SK-N-SH (cell line): ENCODE measurements at regions not wholly inside any gene's neighbourhood (a gene's known extent, or its start where the extent isn't known, plus 50 kb on each side); places are given as distances from the start of the nearest gene placed in this dataset.

ENCODE experiments used
- CTCF ChIA-PET: fragments of 300-600, 350-600 bp; formaldehyde crosslinking; extraction: SDS; loops from one replicate; lab custom pipeline; 2021; lab: Yijun Ruan, JAX
- POLR2A ChIA-PET: fragments of 350-600 bp; sonication (Branson Sonifier 250); formaldehyde crosslinking; extraction: SDS; loops from one replicate; lab custom pipeline; 2020; ENCODE audit warnings: antibody characterized with exemption, inconsistent platforms; lab: Yijun Ruan, JAX
- DNase-seq: peaks from one replicate; pipeline ENCODE4 v3.0.0; 2012
- H2AFZ ChIP-seq: fragments of 200-600 bp; sonication (generic); 2 replicates; pipeline ENCODE4 v1.8.1; 2016; ENCODE audit warnings: antibody characterized with exemption, mild to moderate bottlenecking, low read depth
- H3F3A ChIP-seq: fragments of 200-600 bp; sonication (generic); replicated peaks from 2 replicates; pipeline ENCODE3; 2016; ENCODE audit warnings: antibody characterized with exemption, mild to moderate bottlenecking; ENCODE audit not compliant: insufficient read depth
- H3K27ac ChIP-seq, 2 experiments: fragments of 200-500 bp in 1 of 2; fragments of 200-600 bp in 1 of 2; sonication (Bioruptor generic) in 1 of 2; sonication (generic), shearing (Covaris generic) in 1 of 2; 2 replicates each; pipeline versions ENCODE4 v1.5.1 to v1.6.1; 2014 to 2016; ENCODE audit warnings: low read depth in 2 of 2, inconsistent platforms in 1 of 2, low read length in 1 of 2, mild to moderate bottlenecking in 1 of 2, mixed read lengths in 1 of 2
- H3K27me3 ChIP-seq: fragments of 200-600 bp; sonication (generic), shearing (Covaris generic); 2 replicates; pipeline ENCODE4 v1.6.1; 2016; ENCODE audit warnings: mixed run types; ENCODE audit not compliant: insufficient read depth
- H3K36me3 ChIP-seq, 2 experiments: fragments of 200-500 bp in 1 of 2; fragments of 200-600 bp in 1 of 2; sonication (Bioruptor generic) in 1 of 2; sonication (generic) in 1 of 2; replicated peaks in 1 of 2; 2 replicates each; pipeline versions ENCODE3 to v1.5.1; 2014 to 2016; ENCODE audit warnings: low read length in 1 of 2, mild to moderate bottlenecking in 1 of 2; ENCODE audit not compliant: insufficient read depth in 2 of 2, control insufficient read depth in 1 of 2
- H3K4me1 ChIP-seq, 2 experiments: fragments of 200-500 bp in 1 of 2; fragments of 200-600 bp in 1 of 2; sonication (Bioruptor generic) in 1 of 2; sonication (generic), shearing (Covaris generic) in 1 of 2; 2 replicates each; pipeline versions ENCODE4 v1.5.1 to v1.6.1; 2014 to 2016; ENCODE audit warnings: low read depth in 1 of 2, low read length in 1 of 2, mixed run types in 1 of 2; ENCODE audit not compliant: insufficient read depth in 2 of 2, control insufficient read depth in 1 of 2
- H3K4me2 ChIP-seq: fragments of 200-600 bp; sonication (generic), shearing (Covaris generic); 2 replicates; pipeline ENCODE4 v1.6.1; 2017; ENCODE audit warnings: mixed run types
- H3K4me3 ChIP-seq, 2 experiments: fragments of 200-500 bp in 1 of 2; fragments of 200-600 bp in 1 of 2; sonication (Bioruptor generic) in 1 of 2; sonication (generic), shearing (Covaris generic) in 1 of 2; 2 replicates each; pipeline versions ENCODE4 v1.5.1 to v1.8.1; 2014 to 2016; ENCODE audit warnings: low read depth in 2 of 2, inconsistent platforms in 1 of 2, low read length in 1 of 2, mild to moderate bottlenecking in 1 of 2, mixed read lengths in 1 of 2, moderate library complexity in 1 of 2
- H3K79me2 ChIP-seq: fragments of 200-600 bp; sonication (generic); 2 replicates; pipeline ENCODE4 v1.8.1; 2017; ENCODE audit warnings: mild to moderate bottlenecking; ENCODE audit not compliant: insufficient read depth
- H3K9ac ChIP-seq: fragments of 200-600 bp; sonication (generic); 2 replicates; pipeline ENCODE4 v1.6.1; 2017; ENCODE audit warnings: mixed run types
- H3K9me2 ChIP-seq: fragments of 200-600 bp; sonication (generic); 2 replicates; pipeline ENCODE4 v1.6.1; 2017; ENCODE audit warnings: mixed run types
- H3K9me3 ChIP-seq: fragments of 200-600 bp; sonication (generic); 2 replicates; pipeline ENCODE4 v1.6.1; 2017; ENCODE audit warnings: mixed run types, mild to moderate bottlenecking, moderate library complexity
- H4K20me1 ChIP-seq: fragments of 200-600 bp; sonication (generic); 2 replicates; pipeline ENCODE4 v1.6.1; 2017; ENCODE audit warnings: mild to moderate bottlenecking, mixed run types; ENCODE audit not compliant: insufficient read depth
- FOSL2 ChIP-seq: IDR thresholded peaks from 2 replicates; pipeline ENCODE4 v1.4.0; 2012; ENCODE audit warnings: low read depth, mild to moderate bottlenecking, moderate library complexity, borderline replicate concordance
- FOXJ3 ChIP-seq: sonication (generic); formaldehyde crosslinking; IDR thresholded peaks from 2 replicates; pipeline ENCODE4 v1.5.1; 2020; ENCODE audit warnings: mild to moderate bottlenecking, missing genetic modification reagents
- FOXM1 ChIP-seq: IDR thresholded peaks from 2 replicates; pipeline ENCODE4 v1.4.0; 2012; ENCODE audit warnings: low read depth, mild to moderate bottlenecking
- JUND ChIP-seq: IDR thresholded peaks from 2 replicates; pipeline ENCODE4 v1.4.0; 2012
- NRF1 ChIP-seq: IDR thresholded peaks from 2 replicates; pipeline ENCODE4 v1.6.1; 2012; ENCODE audit warnings: low read depth, mild to moderate bottlenecking, low read length
- PBX3 ChIP-seq: IDR thresholded peaks from 2 replicates; pipeline ENCODE4; 2012
- RAD21 ChIP-seq: IDR thresholded peaks from 2 replicates; pipeline ENCODE4 v1.6.1; 2012; ENCODE audit warnings: mild to moderate bottlenecking, low read length
- SMC3 ChIP-seq: IDR thresholded peaks from 2 replicates; pipeline ENCODE4 v1.6.1; 2012; ENCODE audit warnings: low read depth, low read length, improper control_type of control experiment
- TAF1 ChIP-seq: IDR thresholded peaks from 2 replicates; pipeline ENCODE4 v1.6.1; 2012; ENCODE audit warnings: low read depth, mild to moderate bottlenecking, low read length, moderate library complexity, borderline replicate concordance
- TCF12 ChIP-seq: IDR thresholded peaks from 2 replicates; pipeline ENCODE4 v1.4.0; 2012
- TEAD4 ChIP-seq: IDR thresholded peaks from 2 replicates; pipeline ENCODE4 v1.4.0; 2012; ENCODE audit warnings: mild to moderate bottlenecking, borderline replicate concordance; ENCODE audit not compliant: insufficient read depth
- YY1 ChIP-seq: IDR thresholded peaks from 2 replicates; pipeline ENCODE4 v1.4.0; 2012; ENCODE audit warnings: low read depth, mild to moderate bottlenecking
- WGBS: methylation state at CpG from one replicate; pipeline ENCODE4 v1.1.6; 2017; ENCODE audit warnings: low lambda C conversion rate; 5-methylcytosine and 5-hydroxymethylcytosine counted together
- TF ChIP-seq, protein P1 (sequence below): fragments of 150-350 bp; IDR thresholded peaks from 2 replicates; pipeline ENCODE4 v1.6.1; 2017; ENCODE audit warnings: antibody characterized with exemption, low read length, low read depth, borderline replicate concordance

DNA sequence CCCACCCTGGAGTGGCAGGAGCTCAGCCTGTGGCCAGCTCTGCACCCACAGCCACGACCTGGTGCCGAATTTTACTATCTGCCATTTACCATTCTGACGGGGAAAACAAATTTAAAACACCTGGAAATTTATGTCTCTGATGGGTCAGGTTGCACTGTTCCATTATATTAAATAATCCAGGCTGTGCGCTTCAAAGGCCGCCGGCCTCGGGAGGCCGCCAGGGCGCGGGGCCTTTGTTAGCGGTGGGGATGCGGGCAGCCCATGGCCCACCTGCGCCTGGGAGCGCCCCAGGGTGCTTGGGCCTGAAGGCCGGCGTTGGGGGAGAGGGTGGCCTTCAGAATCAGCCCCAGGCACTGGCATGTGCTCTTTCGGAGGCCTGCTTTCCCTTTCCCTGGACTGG lies 276.9 kb downstream of the SRBD1 start (continued):
- TF ChIP-seq, protein P1, sequence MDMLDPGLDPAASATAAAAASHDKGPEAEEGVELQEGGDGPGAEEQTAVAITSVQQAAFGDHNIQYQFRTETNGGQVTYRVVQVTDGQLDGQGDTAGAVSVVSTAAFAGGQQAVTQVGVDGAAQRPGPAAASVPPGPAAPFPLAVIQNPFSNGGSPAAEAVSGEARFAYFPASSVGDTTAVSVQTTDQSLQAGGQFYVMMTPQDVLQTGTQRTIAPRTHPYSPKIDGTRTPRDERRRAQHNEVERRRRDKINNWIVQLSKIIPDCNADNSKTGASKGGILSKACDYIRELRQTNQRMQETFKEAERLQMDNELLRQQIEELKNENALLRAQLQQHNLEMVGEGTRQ, result no peak
- TF ChIP-seq TEAD4 (no peak), PBX3 (no peak)

DNA sequence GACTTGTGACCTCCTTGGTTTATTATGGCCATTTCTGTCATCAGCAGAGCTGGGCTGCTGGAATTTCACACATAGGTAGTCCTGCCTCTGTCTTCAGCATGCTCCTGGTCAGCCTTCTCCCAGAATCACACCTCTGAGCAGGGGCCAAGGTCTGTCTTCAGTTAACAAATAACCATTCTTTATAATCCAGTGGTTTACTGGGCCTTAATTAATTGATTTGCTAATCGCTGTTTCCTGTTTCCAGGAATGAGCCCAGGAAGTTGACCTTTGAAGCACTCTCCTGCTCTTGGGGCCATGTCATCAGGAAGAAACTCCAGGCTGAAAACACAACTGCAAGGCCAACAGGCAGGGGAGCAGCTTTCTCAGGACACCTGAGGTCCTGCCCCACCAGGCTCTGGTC lies 278.5 kb downstream of the SRBD1 start:
- no peaks in the 10 kb centered on the region for H3K9me2 ChIP-seq
- no peaks in the 10 kb centered on the region for H3K36me3 ChIP-seq
- no peaks in the 10 kb centered on the region for H3F3A ChIP-seq
- no peak for DNase-seq
- TF ChIP-seq NRF1 (no peak), FOXJ3 (CRISPR knock-in tag) (no peak), TCF12 (no peak), JUND (no peak), SMC3 (no peak), RAD21 (no peak), TAF1 (no peak)
- TF ChIP-seq, protein P1, result no peak
- TF ChIP-seq, all 33 proteins: peak for 0
- ChIA-PET CTCF (interaction anchor here (0.9 to 2.0 kb wide), 5 partner anchors 12 to 162 kb away, joined by 3 to 7 read pairs (median 3); no protein-coding TSS in a partner anchor), POLR2A (no interaction called here)
- no peak overlapping the region for H3K4me2 ChIP-seq
- H4K20me1 ChIP-seq, result no peaks in the 10 kb centered on the region
- WGBS, result 76% methylated on average over 1 of the region's 1 CpG
- H3K9ac ChIP-seq, result no peak overlapping the region
- H3K4me1 ChIP-seq, result peaks cover 0 to 32% of the 10 kb centered on the region in 2 experiments; a peak in 1 of 4 replicates
- no peaks in the 10 kb centered on the region for H3K27me3 ChIP-seq
- H3K9me3 ChIP-seq, result no peaks in the 10 kb centered on the region
- no peaks in the 10 kb centered on the region for H3K79me2 ChIP-seq
- no peak overlapping the region for H3K4me3 ChIP-seq
- no peak overlapping the region for H3K27ac ChIP-seq
- no peak overlapping the region for H2AFZ ChIP-seq

DNA sequence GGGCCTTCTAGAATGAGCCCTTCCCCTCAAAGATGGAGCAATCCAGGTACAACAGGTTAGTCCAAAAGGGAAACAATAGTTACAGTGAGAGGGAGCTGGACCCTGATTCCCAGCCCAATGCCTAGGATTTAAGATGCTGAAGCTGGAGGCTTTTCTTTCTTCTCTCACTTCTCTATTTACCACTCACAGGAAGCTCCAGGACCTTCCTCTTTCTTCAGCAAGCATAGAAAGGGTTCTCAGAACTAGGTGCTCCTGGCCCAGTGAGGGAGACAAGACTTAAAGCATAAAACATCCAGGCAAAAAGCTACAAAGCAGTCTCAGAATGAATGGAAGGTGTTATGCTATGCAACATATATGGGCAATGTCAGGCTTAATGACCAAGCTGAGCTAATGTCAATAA lies 279.0 kb downstream of the SRBD1 start:
- Histone ChIP-seq H3K27me3 (no peaks in the 10 kb centered on the region), H3K4me2 (no peak overlapping the region), H3K4me3 (no peak overlapping the region), H3K36me3 (no peaks in the 10 kb centered on the region), H3F3A (no peaks in the 10 kb centered on the region), H3K4me1 (peaks cover 0 to 32% of the 10 kb centered on the region in 2 experiments; a peak in 1 of 4 replicates), H3K9me3 (no peaks in the 10 kb centered on the region)
- POLR2A ChIA-PET, result no interaction called here
- TF ChIP-seq FOXJ3 (CRISPR knock-in tag) (no peak), FOXM1 (no peak), YY1 (no peak), JUND (no peak), FOSL2 (no peak)
- TF ChIP-seq, all 33 proteins: peak for 0
- DNase-seq, result no peak
- CTCF ChIA-PET, result interaction anchor here (0.8 to 2.0 kb wide), 6 partner anchors 8 to 163 kb away, joined by 3 to 7 read pairs (median 3); no protein-coding TSS in a partner anchor
- no peaks in the 10 kb centered on the region for H3K9me2 ChIP-seq
- no peaks in the 10 kb centered on the region for H4K20me1 ChIP-seq
- H3K27ac ChIP-seq, result no peak overlapping the region
- no peak overlapping the region for H3K9ac ChIP-seq
- no peak overlapping the region for H2AFZ ChIP-seq
- H3K79me2 ChIP-seq, result no peaks in the 10 kb centered on the region
